PC-3 (cell line): ENCODE measurements at regions not wholly inside any gene's neighbourhood (a gene's known extent, or its start where the extent isn't known, plus 50 kb on each side); places are given as distances from the start of the nearest gene placed in this dataset.

ENCODE experiments used
- ATAC-seq: fragments of 200-7000 bp; cut with Tn5 transposase; 2 replicates; pipeline ENCODE4 v1.9.1; 2020; ENCODE audit warnings: mild to moderate bottlenecking, moderate library complexity
- BruUV-seq: library from RNA; stranded (reverse); fragments of 400-500 nt; replicated peaks from 2 replicates; lab custom pipeline; 2021; lab: Mats Ljungman, UMichigan
- CTCF ChIA-PET: fragments of 300-600 bp; sonication (Branson Sonifier 250); formaldehyde crosslinking; loops from one replicate; lab custom pipeline; 2022; ENCODE audit warnings: antibody characterized with exemption; lab: Charles Lee
- POLR2A ChIA-PET: fragments of 300-600 bp; sonication (Branson Sonifier 250); formaldehyde crosslinking; loops from one replicate; lab custom pipeline; 2022; ENCODE audit warnings: antibody characterized with exemption; ENCODE audit not compliant: unreplicated experiment; lab: Charles Lee
- DNase-seq: peaks from one replicate; pipeline ENCODE4 v3.0.0-alpha.2; 2015
- H2AFZ ChIP-seq: fragments of 300-600 bp; sonication (generic); 2 replicates; pipeline ENCODE4 v1.6.0; 2016; ENCODE audit warnings: antibody characterized with exemption, low read length
- H3F3A ChIP-seq: fragments of 300-600 bp; sonication (generic); one replicate; pipeline ENCODE4 v1.6.0; 2017; ENCODE audit warnings: antibody characterized with exemption, low read length, control low read depth, mild to moderate bottlenecking; ENCODE audit not compliant: unreplicated experiment
- H3K27ac ChIP-seq: fragments of 300-600 bp; sonication (generic); 2 replicates; pipeline ENCODE4 v1.5.1; 2016; ENCODE audit warnings: mild to moderate bottlenecking, low read length
- H3K27me3 ChIP-seq: fragments of 300-600 bp; sonication (generic); 2 replicates; pipeline ENCODE4 v1.6.1; 2016; ENCODE audit warnings: low read length, mixed read lengths
- H3K36me3 ChIP-seq: fragments of 300-600 bp; sonication (generic); 2 replicates; pipeline ENCODE4 v1.6.1; 2016; ENCODE audit warnings: low read depth, mixed run types, low read length, mixed read lengths
- H3K4me1 ChIP-seq: fragments of 300-600 bp; sonication (generic); 2 replicates; pipeline ENCODE4 v1.5.1; 2016; ENCODE audit warnings: low read length; ENCODE audit not compliant: insufficient read depth
- H3K4me2 ChIP-seq: fragments of 300-600 bp; sonication (generic); 2 replicates; pipeline ENCODE4 v1.6.0; 2016; ENCODE audit warnings: low read length
- H3K4me3 ChIP-seq: fragments of 300-600 bp; sonication (generic); 2 replicates; pipeline ENCODE4 v1.5.1; 2016; ENCODE audit warnings: mild to moderate bottlenecking, low read length, mixed read lengths
- H3K79me2 ChIP-seq: fragments of 300-600 bp; sonication (generic); 2 replicates; pipeline ENCODE4 v1.6.1; 2017; ENCODE audit warnings: low read length, mixed read lengths
- H3K9ac ChIP-seq: fragments of 300-600 bp; sonication (generic); 2 replicates; pipeline ENCODE4 v1.6.0; 2016; ENCODE audit warnings: mild to moderate bottlenecking, low read length
- H3K9me2 ChIP-seq: fragments of 300-600 bp; sonication (generic); replicated peaks from 2 replicates; pipeline ENCODE4 v1.6.1; 2016; ENCODE audit warnings: mixed run types, low read length, mixed read lengths
- H3K9me3 ChIP-seq: fragments of 300-600 bp; sonication (generic); 2 replicates; pipeline ENCODE4 v1.6.1; 2016; ENCODE audit warnings: low read length, mixed read lengths
- H4K20me1 ChIP-seq: fragments of 300-600 bp; sonication (generic); 2 replicates; pipeline ENCODE4 v1.6.1; 2016; ENCODE audit warnings: low read length, mixed read lengths
- EZH2 ChIP-seq: fragments of 300-600 bp; sonication (generic); IDR thresholded peaks from one replicate; pipeline ENCODE4 v1.6.1; 2017; ENCODE audit warnings: antibody characterized with exemption, mild to moderate bottlenecking, low read length; ENCODE audit not compliant: unreplicated experiment
- EZH2phosphoT487 ChIP-seq: fragments of 300-600 bp; sonication (generic); IDR thresholded peaks from 2 replicates; pipeline ENCODE4 v1.6.1; 2018; ENCODE audit warnings: mild to moderate bottlenecking, antibody characterized with exemption, low read length, borderline replicate concordance
- intact Hi-C: fragments of 100-400 bp; cut with micrococcal nuclease; formaldehyde crosslinking; loops from 2 replicates; pipeline ENCODE4 v1.9.0; 2023
- TF ChIP-seq, protein P1 (sequence below): fragments of 300-600 bp; sonication (generic); conservative IDR thresholded peaks from 2 replicates; pipeline ENCODE4 v1.5.1; 2017; ENCODE audit warnings: antibody characterized with exemption, low read depth, mild to moderate bottlenecking, low read length

DNA sequence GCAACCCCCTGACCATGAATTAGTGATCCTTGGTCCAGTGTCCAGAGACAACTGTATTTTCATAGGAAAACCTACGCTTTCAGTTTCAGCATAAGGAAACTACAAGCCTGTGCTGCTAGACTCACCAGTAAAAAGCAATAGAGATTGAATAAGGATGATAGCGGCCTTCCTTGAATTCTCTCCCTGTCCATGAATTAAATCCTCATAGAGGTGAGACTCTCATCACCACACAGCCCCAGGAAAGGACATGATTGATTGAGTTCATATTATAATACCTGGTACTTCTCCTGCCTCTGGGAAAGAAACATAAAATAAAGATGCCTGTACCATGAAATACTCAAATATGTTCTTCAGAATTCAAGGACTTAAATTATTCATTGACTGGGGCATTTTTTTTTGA is 146.3 kb upstream of the SPOPL start:
- H3K27me3 ChIP-seq = no peaks in the 10 kb centered on the region
- no peak overlapping the region for H3K9ac ChIP-seq
- ChIA-PET POLR2A (no interaction called here), CTCF (no interaction called here)
- no peaks in the 10 kb centered on the region for H3F3A ChIP-seq
- no peak overlapping the region for H3K4me3 ChIP-seq
- H3K9me2 ChIP-seq = no peaks in the 10 kb centered on the region
- intact Hi-C loops = no loop called here
- no peaks in the 10 kb centered on the region for H3K4me1 ChIP-seq
- no TSS peak for BruUV-seq
- no peak overlapping the region for H3K4me2 ChIP-seq
- H3K27ac ChIP-seq = no peak overlapping the region
- no peak overlapping the region for H2AFZ ChIP-seq
- no peaks in the 10 kb centered on the region for H3K79me2 ChIP-seq
- H4K20me1 ChIP-seq = no peaks in the 10 kb centered on the region
- H3K9me3 ChIP-seq = no peaks in the 10 kb centered on the region
- DNase-seq (no peak), ATAC-seq (no peak)
- TF ChIP-seq EZH2phosphoT487 (no peak), EZH2 (no peak)
- TF ChIP-seq, protein P1, sequence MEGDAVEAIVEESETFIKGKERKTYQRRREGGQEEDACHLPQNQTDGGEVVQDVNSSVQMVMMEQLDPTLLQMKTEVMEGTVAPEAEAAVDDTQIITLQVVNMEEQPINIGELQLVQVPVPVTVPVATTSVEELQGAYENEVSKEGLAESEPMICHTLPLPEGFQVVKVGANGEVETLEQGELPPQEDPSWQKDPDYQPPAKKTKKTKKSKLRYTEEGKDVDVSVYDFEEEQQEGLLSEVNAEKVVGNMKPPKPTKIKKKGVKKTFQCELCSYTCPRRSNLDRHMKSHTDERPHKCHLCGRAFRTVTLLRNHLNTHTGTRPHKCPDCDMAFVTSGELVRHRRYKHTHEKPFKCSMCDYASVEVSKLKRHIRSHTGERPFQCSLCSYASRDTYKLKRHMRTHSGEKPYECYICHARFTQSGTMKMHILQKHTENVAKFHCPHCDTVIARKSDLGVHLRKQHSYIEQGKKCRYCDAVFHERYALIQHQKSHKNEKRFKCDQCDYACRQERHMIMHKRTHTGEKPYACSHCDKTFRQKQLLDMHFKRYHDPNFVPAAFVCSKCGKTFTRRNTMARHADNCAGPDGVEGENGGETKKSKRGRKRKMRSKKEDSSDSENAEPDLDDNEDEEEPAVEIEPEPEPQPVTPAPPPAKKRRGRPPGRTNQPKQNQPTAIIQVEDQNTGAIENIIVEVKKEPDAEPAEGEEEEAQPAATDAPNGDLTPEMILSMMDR = no peak
- no peaks in the 10 kb centered on the region for H3K36me3 ChIP-seq

DNA sequence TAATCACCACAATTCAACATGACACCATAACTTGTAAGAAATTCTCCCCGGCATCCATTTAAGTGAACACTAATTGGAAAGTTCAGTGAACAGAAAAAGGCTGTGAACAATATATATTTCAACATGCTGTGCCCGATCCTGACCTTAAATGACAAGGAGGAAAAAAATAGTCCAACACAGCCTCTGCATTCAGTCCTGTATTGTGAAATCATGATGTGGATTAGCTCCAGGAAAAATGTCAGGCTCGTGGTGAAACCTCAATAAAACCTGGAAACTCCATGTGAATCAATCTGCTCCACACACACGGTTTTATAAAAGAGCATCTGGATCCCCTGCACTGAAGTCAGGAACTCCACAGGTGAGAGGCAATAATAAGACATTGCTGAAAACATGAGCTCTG is 145.4 kb upstream of the SPOPL start:
- ATAC-seq (no peak), DNase-seq (no peak)
- no peak overlapping the region for H3K27ac ChIP-seq
- TF ChIP-seq, protein P1 = no peak
- TF ChIP-seq EZH2phosphoT487 (no peak), EZH2 (no peak)
- no peaks in the 10 kb centered on the region for H3K36me3 ChIP-seq
- H4K20me1 ChIP-seq = no peaks in the 10 kb centered on the region
- no peak overlapping the region for H3K4me2 ChIP-seq
- H3K9me3 ChIP-seq = no peaks in the 10 kb centered on the region
- no peak overlapping the region for H3K9ac ChIP-seq
- H3K4me1 ChIP-seq = no peaks in the 10 kb centered on the region
- no peaks in the 10 kb centered on the region for H3K27me3 ChIP-seq
- POLR2A ChIA-PET = no interaction called here
- CTCF ChIA-PET = no interaction called here
- H3K4me3 ChIP-seq = no peak overlapping the region
- intact Hi-C loops = no loop called here
- H2AFZ ChIP-seq = no peak overlapping the region
- H3K9me2 ChIP-seq = no peaks in the 10 kb centered on the region
- H3F3A ChIP-seq = no peaks in the 10 kb centered on the region
- no TSS peak for BruUV-seq
- no peaks in the 10 kb centered on the region for H3K79me2 ChIP-seq

DNA sequence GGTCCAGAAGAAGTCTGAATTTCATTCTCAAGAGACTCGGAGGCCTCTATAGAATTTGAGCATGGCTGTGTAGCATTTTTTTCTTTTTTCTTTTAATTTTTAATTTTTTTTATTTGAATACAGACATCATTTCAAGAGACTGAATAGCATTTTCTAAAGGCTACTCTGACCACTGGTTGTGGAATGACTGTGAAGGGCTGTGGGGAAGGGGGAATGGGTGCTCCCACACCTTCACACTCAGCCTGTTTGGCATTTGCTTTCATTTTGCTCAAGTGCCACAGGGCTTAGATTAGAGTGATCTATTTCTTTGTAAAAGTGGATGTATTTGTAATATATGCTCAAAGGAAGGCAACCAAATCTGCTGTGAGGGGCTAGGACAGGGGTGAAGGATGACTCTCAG is 142.0 kb upstream of the SPOPL start:
- no peaks in the 10 kb centered on the region for H3K9me3 ChIP-seq
- no peak overlapping the region for H3K9ac ChIP-seq
- DNase-seq = no peak
- no peak for TF ChIP-seq EZH2
- no peak for TF ChIP-seq EZH2phosphoT487
- TF ChIP-seq, protein P1 = no peak
- no peaks in the 10 kb centered on the region for H3K9me2 ChIP-seq
- H2AFZ ChIP-seq = no peak overlapping the region
- H4K20me1 ChIP-seq = no peaks in the 10 kb centered on the region
- BruUV-seq = no TSS peak
- ChIA-PET CTCF (no interaction called here), POLR2A (no interaction called here)
- no peaks in the 10 kb centered on the region for H3K4me1 ChIP-seq
- H3K79me2 ChIP-seq = no peaks in the 10 kb centered on the region
- intact Hi-C loops = no loop called here
- no peak overlapping the region for H3K4me3 ChIP-seq
- H3K4me2 ChIP-seq = no peak overlapping the region
- H3K27ac ChIP-seq = no peak overlapping the region
- no peak for ATAC-seq
- H3K27me3 ChIP-seq = no peaks in the 10 kb centered on the region
- no peaks in the 10 kb centered on the region for H3K36me3 ChIP-seq
- no peaks in the 10 kb centered on the region for H3F3A ChIP-seq
